Natural killer cell (primary cell): ENCODE measurements at regions not wholly inside any gene's neighbourhood (a gene's known extent, or its start where the extent isn't known, plus 50 kb on each side); places are given as distances from the start of the nearest gene placed in this dataset.

ENCODE experiments used
- ATAC-seq, 3 donors: fragments of 150-1000 bp in 2 of 3; fragments of 200-7000 bp in 1 of 3; cut with Tn5 transposase; 1 replicate in 1 of 3; 2 replicates in 2 of 3; pipeline ENCODE4 v1.10.0; 2021; ENCODE audit warnings: mild to moderate bottlenecking in 2 of 3, moderate library complexity in 2 of 3
- DNase-seq, 2 donors: peaks; one replicate each; pipeline versions ENCODE4 v3.0.0 to v3.0.0-alpha.2; 2013 to 2021; ENCODE audit warnings: mixed read lengths in 1 of 2
- H3K27ac ChIP-seq: one replicate; pipeline ENCODE4 v1.5.1; 2013; ENCODE audit warnings: mild to moderate bottlenecking, low read length
- H3K27me3 ChIP-seq: one replicate; pipeline ENCODE4 v1.6.1; 2013; ENCODE audit warnings: low read length; ENCODE audit not compliant: control insufficient read depth, insufficient read depth
- H3K36me3 ChIP-seq: one replicate; pipeline ENCODE4 v1.6.1; 2013; ENCODE audit warnings: low read length; ENCODE audit not compliant: control insufficient read depth, insufficient read depth
- H3K4me1 ChIP-seq: one replicate; pipeline ENCODE4 v1.6.1; 2013; ENCODE audit warnings: low read length; ENCODE audit not compliant: control insufficient read depth, insufficient read depth
- H3K4me3 ChIP-seq: one replicate; pipeline ENCODE4 v1.5.1; 2013; ENCODE audit warnings: low read length
- H3K9me3 ChIP-seq: one replicate; pipeline ENCODE4 v1.6.1; 2013; ENCODE audit warnings: low read length; ENCODE audit not compliant: control insufficient read depth, insufficient read depth
- H3K27ac Mint-ChIP-seq, 2 donors: one replicate each; pipeline ENCODE4 v1.8.0; 2022; ENCODE audit warnings: mild to moderate bottlenecking in 2 of 2, mixed read lengths in 2 of 2, moderate library complexity in 1 of 2
- H3K27me3 Mint-ChIP-seq, 2 donors: one replicate each; pipeline ENCODE4 v1.8.0; 2022; ENCODE audit warnings: low read depth in 2 of 2, mixed read lengths in 2 of 2
- H3K36me3 Mint-ChIP-seq: one replicate; pipeline ENCODE4 v1.8.0; 2022; ENCODE audit warnings: mixed read lengths
- H3K4me1 Mint-ChIP-seq, 2 donors: one replicate each; pipeline ENCODE4 v1.8.0; 2022; ENCODE audit warnings: mixed read lengths in 2 of 2
- H3K4me3 Mint-ChIP-seq: one replicate; pipeline ENCODE4 v1.8.0; 2022; ENCODE audit warnings: mild to moderate bottlenecking, moderate library complexity, mixed read lengths
- H3K9me3 Mint-ChIP-seq, 2 donors: one replicate each; pipeline ENCODE4 v1.8.0; 2022; ENCODE audit warnings: mixed read lengths in 2 of 2
- WGBS: methylation state at CpG from one replicate; pipeline ENCODE4 v1.1.7; 2013; ENCODE audit warnings: missing lambda C conversion rate; ENCODE audit not compliant: insufficient coverage; 5-methylcytosine and 5-hydroxymethylcytosine counted together
- intact Hi-C: fragments of 100-400 bp; cut with micrococcal nuclease; formaldehyde crosslinking; loops from one replicate; pipeline ENCODE4 v1.14.2; 2022
- TF ChIP-seq, protein P1 (sequence below): fragments of 200-600 bp; IDR thresholded peaks from one replicate; pipeline ENCODE4 v1.8.0; 2022; ENCODE audit warnings: antibody characterized with exemption

DNA sequence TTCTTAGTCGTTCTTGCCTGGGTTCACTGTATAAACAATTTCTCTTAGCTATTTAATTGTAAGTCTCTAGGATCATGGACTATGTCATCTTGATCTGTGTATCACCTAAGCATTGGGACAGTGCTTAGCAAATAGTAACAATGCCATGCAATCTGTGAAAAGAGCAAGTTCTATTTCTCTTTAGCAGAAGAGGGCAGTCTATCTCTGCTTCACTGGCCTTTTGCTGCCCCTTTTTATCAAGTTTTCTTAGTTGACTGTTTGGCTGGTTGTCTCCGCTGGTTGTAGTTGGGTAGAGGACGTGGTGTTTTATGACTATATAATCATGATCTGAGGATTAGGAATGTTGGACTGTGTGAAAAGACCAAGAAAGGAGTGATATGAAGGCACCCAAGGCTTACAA, 315.0 kb downstream of the JRKL start:
- H3K27ac Mint-ChIP-seq = no peak overlapping the region
- no peaks in the 10 kb centered on the region for H3K9me3 ChIP-seq
- TF ChIP-seq, protein P1, sequence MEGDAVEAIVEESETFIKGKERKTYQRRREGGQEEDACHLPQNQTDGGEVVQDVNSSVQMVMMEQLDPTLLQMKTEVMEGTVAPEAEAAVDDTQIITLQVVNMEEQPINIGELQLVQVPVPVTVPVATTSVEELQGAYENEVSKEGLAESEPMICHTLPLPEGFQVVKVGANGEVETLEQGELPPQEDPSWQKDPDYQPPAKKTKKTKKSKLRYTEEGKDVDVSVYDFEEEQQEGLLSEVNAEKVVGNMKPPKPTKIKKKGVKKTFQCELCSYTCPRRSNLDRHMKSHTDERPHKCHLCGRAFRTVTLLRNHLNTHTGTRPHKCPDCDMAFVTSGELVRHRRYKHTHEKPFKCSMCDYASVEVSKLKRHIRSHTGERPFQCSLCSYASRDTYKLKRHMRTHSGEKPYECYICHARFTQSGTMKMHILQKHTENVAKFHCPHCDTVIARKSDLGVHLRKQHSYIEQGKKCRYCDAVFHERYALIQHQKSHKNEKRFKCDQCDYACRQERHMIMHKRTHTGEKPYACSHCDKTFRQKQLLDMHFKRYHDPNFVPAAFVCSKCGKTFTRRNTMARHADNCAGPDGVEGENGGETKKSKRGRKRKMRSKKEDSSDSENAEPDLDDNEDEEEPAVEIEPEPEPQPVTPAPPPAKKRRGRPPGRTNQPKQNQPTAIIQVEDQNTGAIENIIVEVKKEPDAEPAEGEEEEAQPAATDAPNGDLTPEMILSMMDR = no peak
- peaks cover 14 to 16% of the 10 kb centered on the region in 2 donors for H3K9me3 Mint-ChIP-seq
- no peak overlapping the region for H3K27ac ChIP-seq
- ATAC-seq = no peak
- H3K4me3 ChIP-seq = no peak overlapping the region
- no peaks in the 10 kb centered on the region for H3K4me1 ChIP-seq
- intact Hi-C loops = no loop called here
- H3K4me1 Mint-ChIP-seq = no peaks in the 10 kb centered on the region
- WGBS = 56% methylated on average over 3 of the region's 3 CpGs
- no peaks in the 10 kb centered on the region for H3K36me3 Mint-ChIP-seq
- no peak overlapping the region for H3K4me3 Mint-ChIP-seq
- no peaks in the 10 kb centered on the region for H3K27me3 ChIP-seq
- DNase-seq = no peak
- no peaks in the 10 kb centered on the region for H3K36me3 ChIP-seq
- H3K27me3 Mint-ChIP-seq = no peaks in the 10 kb centered on the region

DNA sequence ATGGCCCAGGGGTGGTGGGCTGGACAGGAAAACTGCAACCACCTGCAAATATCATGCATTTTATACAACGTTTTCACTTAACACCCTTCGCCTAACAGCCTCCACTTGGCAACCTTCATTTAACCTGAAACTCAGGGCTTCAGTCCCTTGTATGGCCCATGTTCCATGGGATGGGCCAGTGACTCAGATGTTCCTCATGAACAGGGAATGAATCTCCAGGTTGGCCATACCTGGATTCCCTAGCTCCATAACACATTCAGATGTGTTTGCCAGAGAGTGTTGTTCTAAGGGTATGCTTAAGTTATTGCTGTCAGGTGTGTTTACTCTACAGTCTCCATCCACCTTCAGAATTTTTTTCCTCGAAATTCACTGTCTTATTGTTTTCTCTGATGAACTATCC, 316.9 kb downstream of the JRKL start:
- Histone ChIP-seq H3K27ac (no peak overlapping the region), H3K27me3 (no peaks in the 10 kb centered on the region), H3K36me3 (no peaks in the 10 kb centered on the region), H3K9me3 (no peaks in the 10 kb centered on the region), H3K4me3 (no peak overlapping the region), H3K4me1 (no peaks in the 10 kb centered on the region)
- DNase-seq (no peak), ATAC-seq (no peak)
- Mint-ChIP-seq H3K9me3 (peaks cover 16 to 19% of the 10 kb centered on the region in 2 donors), H3K27ac (no peak overlapping the region), H3K36me3 (no peaks in the 10 kb centered on the region), H3K27me3 (no peaks in the 10 kb centered on the region), H3K4me1 (no peaks in the 10 kb centered on the region), H3K4me3 (no peak overlapping the region)
- intact Hi-C loops = no loop called here
- WGBS = 67% methylated on average over 2 of the region's 3 CpGs
- TF ChIP-seq, protein P1 = no peak

DNA sequence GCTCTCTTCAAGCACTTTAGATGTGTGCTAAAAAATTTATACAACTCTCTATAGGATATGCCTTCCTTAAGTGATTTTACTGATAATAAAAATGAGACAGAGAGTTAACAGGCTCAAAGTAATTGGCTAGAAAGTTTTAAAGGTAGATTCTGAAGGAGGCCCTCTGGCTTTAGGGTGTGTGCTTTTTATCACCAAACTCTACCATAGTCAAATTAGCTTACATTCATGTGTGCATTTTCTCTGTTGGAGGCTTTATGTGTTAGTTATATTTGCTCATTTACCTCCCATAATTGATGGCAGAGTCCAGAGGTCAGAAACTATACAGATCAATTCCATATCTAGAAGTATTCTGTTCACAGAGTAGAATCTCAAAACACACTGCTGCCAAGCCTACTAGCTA, 317.5 kb downstream of the JRKL start:
- Mint-ChIP-seq H3K27me3 (no peaks in the 10 kb centered on the region), H3K4me1 (no peaks in the 10 kb centered on the region), H3K27ac (no peak overlapping the region), H3K4me3 (no peak overlapping the region), H3K9me3 (peaks cover 15 to 17% of the 10 kb centered on the region in 2 donors), H3K36me3 (no peaks in the 10 kb centered on the region)
- no peak overlapping the region for H3K4me3 ChIP-seq
- TF ChIP-seq, protein P1 = no peak
- ATAC-seq (no peak), DNase-seq (no peak)
- no peaks in the 10 kb centered on the region for H3K27me3 ChIP-seq
- H3K36me3 ChIP-seq = no peaks in the 10 kb centered on the region
- no peaks in the 10 kb centered on the region for H3K4me1 ChIP-seq
- H3K27ac ChIP-seq = no peak overlapping the region
- no peaks in the 10 kb centered on the region for H3K9me3 ChIP-seq
- intact Hi-C loops = no loop called here

DNA sequence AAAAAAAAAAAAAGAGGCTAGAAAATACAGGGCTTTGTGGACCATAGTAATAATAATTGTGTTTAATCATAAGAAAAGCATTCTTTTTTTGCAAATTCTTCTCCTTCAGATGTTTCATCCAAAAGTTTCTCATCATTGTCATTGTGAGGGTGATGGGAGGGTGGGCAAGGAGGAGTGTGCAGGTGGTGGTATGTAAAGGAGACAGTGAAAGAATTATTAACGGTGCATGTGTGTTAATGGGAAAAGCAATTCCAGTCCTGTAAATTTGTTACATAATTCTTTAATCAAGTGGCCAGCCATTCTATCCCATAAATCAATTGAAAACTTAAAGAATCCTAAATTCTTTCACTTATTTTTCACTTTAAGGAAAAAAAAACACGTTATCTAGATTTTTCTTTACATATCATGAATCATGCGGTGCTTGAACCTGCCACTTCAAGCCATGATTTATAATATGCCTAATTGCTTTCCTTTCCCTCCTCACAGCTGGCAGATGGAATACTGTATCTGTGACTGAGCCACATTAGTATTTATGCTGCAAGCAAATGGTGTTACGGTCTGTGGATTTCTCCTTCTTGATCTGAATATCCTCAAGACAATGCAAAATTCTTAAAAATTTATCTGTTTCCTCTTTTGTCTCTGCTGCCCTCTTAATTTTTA, 318.5 kb downstream of the JRKL start:
- no peaks in the 10 kb centered on the region for H3K27me3 ChIP-seq
- H3K36me3 ChIP-seq = no peaks in the 10 kb centered on the region
- no peaks in the 10 kb centered on the region for H3K4me1 ChIP-seq
- Mint-ChIP-seq H3K4me3 (no peak overlapping the region), H3K9me3 (peaks cover 15 to 17% of the 10 kb centered on the region in 2 donors), H3K36me3 (no peaks in the 10 kb centered on the region), H3K4me1 (no peaks in the 10 kb centered on the region), H3K27me3 (no peaks in the 10 kb centered on the region), H3K27ac (no peak overlapping the region)
- no peak for DNase-seq
- intact Hi-C loops = no loop called here
- 16% methylated on average over 3 of the region's 4 CpGs for WGBS
- ATAC-seq = no peak
- H3K9me3 ChIP-seq = no peaks in the 10 kb centered on the region
- H3K4me3 ChIP-seq = no peak overlapping the region
- no peak overlapping the region for H3K27ac ChIP-seq
- TF ChIP-seq, protein P1 = no peak
